NB4 (cell line): ENCODE measurements at regions not wholly inside any gene's neighbourhood (a gene's known extent, or its start where the extent isn't known, plus 50 kb on each side); places are given as distances from the start of the nearest gene placed in this dataset.

ENCODE experiments used
- DNase-seq: peaks from one replicate; pipeline ENCODE4 v3.0.0; 2010; ENCODE audit warnings: low read depth
- H3K4me3 ChIP-seq: one replicate; pipeline ENCODE4 v1.5.1; 2011; ENCODE audit warnings: mild to moderate bottlenecking, low read depth, low read length, moderate library complexity
- MYC ChIP-seq: IDR thresholded peaks from 2 replicates; pipeline ENCODE4 v1.6.1; 2011; ENCODE audit warnings: low read depth, low read length
- POLR2A ChIP-seq: IDR thresholded peaks from 2 replicates; pipeline ENCODE4 v1.6.1; 2011; ENCODE audit warnings: mild to moderate bottlenecking; ENCODE audit not compliant: insufficient read length; ENCODE audit errors: extremely low read depth
- TF ChIP-seq, protein P1 (sequence below): IDR thresholded peaks from one replicate; pipeline ENCODE4 v1.5.1; 2012; ENCODE audit warnings: low read depth, low read length
- TF ChIP-seq, protein P2 (sequence below): IDR thresholded peaks from 2 replicates; pipeline ENCODE4 v1.6.1; 2011; ENCODE audit warnings: low read depth, low read length

DNA sequence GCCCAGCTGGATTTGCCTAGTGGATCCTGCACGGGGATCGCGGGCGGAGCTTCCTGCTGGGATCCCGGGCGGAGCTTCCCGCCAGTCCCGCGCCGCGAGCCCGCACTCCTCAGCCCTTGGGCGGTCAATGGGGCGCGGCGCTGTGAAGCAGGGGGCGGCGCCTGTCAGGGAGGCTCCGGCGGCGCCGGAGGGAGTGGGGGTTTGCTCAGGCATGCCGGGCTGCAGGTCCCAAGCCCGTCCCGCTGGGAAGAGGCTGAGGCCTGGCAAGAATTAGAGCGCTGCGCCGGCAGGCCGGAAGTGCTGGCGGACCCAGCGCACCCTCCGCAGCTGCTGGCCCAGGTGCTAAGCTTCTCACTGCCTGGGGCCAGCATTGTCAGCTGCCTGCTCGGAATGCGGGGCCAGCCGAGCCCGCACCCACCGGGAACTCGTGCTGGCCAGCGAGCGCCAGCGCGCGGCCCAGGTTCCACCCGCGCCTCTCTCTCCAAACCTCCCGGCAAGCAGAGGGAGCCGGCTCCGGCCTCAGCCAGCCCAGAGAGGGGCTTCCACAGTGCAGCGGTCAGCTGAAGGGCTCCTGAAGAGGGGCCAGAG is 119.6 kb downstream of the PRR20E start:
- TF ChIP-seq, protein P1, sequence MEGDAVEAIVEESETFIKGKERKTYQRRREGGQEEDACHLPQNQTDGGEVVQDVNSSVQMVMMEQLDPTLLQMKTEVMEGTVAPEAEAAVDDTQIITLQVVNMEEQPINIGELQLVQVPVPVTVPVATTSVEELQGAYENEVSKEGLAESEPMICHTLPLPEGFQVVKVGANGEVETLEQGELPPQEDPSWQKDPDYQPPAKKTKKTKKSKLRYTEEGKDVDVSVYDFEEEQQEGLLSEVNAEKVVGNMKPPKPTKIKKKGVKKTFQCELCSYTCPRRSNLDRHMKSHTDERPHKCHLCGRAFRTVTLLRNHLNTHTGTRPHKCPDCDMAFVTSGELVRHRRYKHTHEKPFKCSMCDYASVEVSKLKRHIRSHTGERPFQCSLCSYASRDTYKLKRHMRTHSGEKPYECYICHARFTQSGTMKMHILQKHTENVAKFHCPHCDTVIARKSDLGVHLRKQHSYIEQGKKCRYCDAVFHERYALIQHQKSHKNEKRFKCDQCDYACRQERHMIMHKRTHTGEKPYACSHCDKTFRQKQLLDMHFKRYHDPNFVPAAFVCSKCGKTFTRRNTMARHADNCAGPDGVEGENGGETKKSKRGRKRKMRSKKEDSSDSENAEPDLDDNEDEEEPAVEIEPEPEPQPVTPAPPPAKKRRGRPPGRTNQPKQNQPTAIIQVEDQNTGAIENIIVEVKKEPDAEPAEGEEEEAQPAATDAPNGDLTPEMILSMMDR, result no peak
- TF ChIP-seq POLR2A, result no peak

GRCh38 chr13:57302604-57303003 is 135.6 kb downstream of the PRR20E start:
- TF ChIP-seq, protein P2, sequence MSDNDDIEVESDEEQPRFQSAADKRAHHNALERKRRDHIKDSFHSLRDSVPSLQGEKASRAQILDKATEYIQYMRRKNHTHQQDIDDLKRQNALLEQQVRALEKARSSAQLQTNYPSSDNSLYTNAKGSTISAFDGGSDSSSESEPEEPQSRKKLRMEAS, result no peak
- TF ChIP-seq MYC, result no peak
- no peak for TF ChIP-seq POLR2A
- TF ChIP-seq, protein P1, result no peak
- DNase-seq, result no peak
- no peak overlapping the region for H3K4me3 ChIP-seq

More for the DNA sequence above, 119.6 kb downstream of the PRR20E start:
- H3K4me3 ChIP-seq, result no peak overlapping the region
- DNase-seq, result no peak

- DNase-seq, result no peak
- TF ChIP-seq, protein P1, result no peak
- TF ChIP-seq MYC (no peak), POLR2A (no peak)
- TF ChIP-seq, protein P2, result no peak
- H3K4me3 ChIP-seq, result no peak overlapping the region
Measured at GRCh38 chr13:57311009-57311586, 144.1 kb downstream of the PRR20E start.

DNA sequence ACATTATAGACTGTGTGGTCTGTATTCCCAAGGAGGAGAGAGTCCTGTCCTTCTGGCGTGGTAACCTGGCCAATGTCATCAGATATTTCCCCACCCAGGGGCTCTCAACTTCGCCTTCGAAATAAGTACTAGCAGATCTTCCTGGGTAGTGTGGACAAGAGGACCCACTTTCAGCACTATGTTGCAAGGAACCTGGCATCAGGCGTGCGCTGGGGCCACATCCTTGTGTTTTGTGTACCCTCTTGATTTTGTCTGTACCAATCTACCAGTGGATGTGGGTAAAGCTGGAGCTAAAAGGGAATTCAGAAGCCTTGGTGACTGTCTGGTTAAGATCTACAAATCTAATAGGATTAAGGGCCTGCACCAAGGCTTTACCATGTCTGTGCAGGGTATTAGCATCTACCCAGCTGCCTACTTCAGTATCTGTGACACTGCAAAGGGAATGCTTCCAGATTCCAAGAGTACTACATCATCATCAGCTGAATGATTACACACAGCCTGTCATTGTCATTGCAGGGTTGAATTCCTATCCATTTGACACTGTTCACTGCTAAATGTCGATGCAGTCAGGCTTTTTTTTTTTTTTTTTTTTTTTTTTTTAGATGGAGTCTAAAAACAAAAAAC is 148.0 kb downstream of the PRR20E start:
- DNase-seq, result no peak
- no peak overlapping the region for H3K4me3 ChIP-seq
- TF ChIP-seq, protein P1, result no peak
- TF ChIP-seq, protein P2, result no peak
- TF ChIP-seq POLR2A (no peak), MYC (no peak)

- TF ChIP-seq, protein P2, result no peak
- TF ChIP-seq, protein P1, result no peak
- no peak for TF ChIP-seq MYC
- TF ChIP-seq POLR2A, result no peak
Measured at GRCh38 chr13:57326532-57326931, 159.5 kb downstream of the PRR20E start.

More at GRCh38 chr13:57326532-57326931, 159.5 kb downstream of the PRR20E start:
- no peak overlapping the region for H3K4me3 ChIP-seq
- DNase-seq, result no peak
